ENCODE measurements at regions not wholly inside any gene's neighbourhood (a gene's known extent, or its start where the extent isn't known, plus 50 kb on each side); places are given as distances from the start of the nearest gene placed in this dataset.

GRCh38 chr10:52438119-52438518, 124.0 kb downstream of the DKK1 start:
- no peak for DNase-seq (ENCODE audit: low spot score in 2 of 2)
- Histone ChIP-seq H3K36me3 (no peaks in the 10 kb centered on the region), H3K27me3 (no peaks in the 10 kb centered on the region), H3K4me1 (no peaks in the 10 kb centered on the region), H3K27ac (no peak overlapping the region), H3K4me3 (no peak overlapping the region), H3K9me3 (no peaks in the 10 kb centered on the region)
- 86 to 89% methylated on average over 6 of the region's 6 CpGs for WGBS, 2 donors
- no peak for TF ChIP-seq CTCF (IDR thresholded peaks at IDR 0.05)
- TF ChIP-seq POLR2A (IDR thresholded peaks at IDR 0.05): no peak
- no peak for TF ChIP-seq EP300 (IDR thresholded peaks at IDR 0.05)

- Histone ChIP-seq H3K36me3 (no peaks in the 10 kb centered on the region), H3K27me3 (no peaks in the 10 kb centered on the region), H3K4me3 (no peak overlapping the region), H3K27ac (no peak overlapping the region), H3K9me3 (no peaks in the 10 kb centered on the region), H3K4me1 (no peaks in the 10 kb centered on the region)
- no peak for DNase-seq (ENCODE audit: low spot score in 2 of 2)
- WGBS, 2 donors: 59 to 60% methylated on average over 7 of the region's 7 CpGs
- TF ChIP-seq EP300 (IDR thresholded peaks at IDR 0.05): no peak
- TF ChIP-seq POLR2A (IDR thresholded peaks at IDR 0.05): no peak
- TF ChIP-seq CTCF (IDR thresholded peaks at IDR 0.05): no peak
Observed at GRCh38 chr10:52440612-52441285, 126.7 kb downstream of the DKK1 start.

GRCh38 chr10:52442576-52442975, 128.5 kb downstream of the DKK1 start:
- H3K27me3 ChIP-seq: no peaks in the 10 kb centered on the region
- no peaks in the 10 kb centered on the region for H3K36me3 ChIP-seq
- H3K4me1 ChIP-seq: no peaks in the 10 kb centered on the region
- H3K9me3 ChIP-seq: no peaks in the 10 kb centered on the region
- H3K27ac ChIP-seq: no peak overlapping the region
- DNase-seq (ENCODE audit: low spot score in 2 of 2): no peak
- H3K4me3 ChIP-seq: no peak overlapping the region
- TF ChIP-seq EP300 (IDR thresholded peaks at IDR 0.05) (no peak), CTCF (IDR thresholded peaks at IDR 0.05) (no peak), POLR2A (IDR thresholded peaks at IDR 0.05) (no peak)

- no peak for TF ChIP-seq POLR2A (IDR thresholded peaks at IDR 0.05)
- peak in 1 of 2 donors; percentile 66 for TF ChIP-seq EP300 (IDR thresholded peaks at IDR 0.05)
- no peaks in the 10 kb centered on the region for H3K36me3 ChIP-seq
- H3K27me3 ChIP-seq: no peaks in the 10 kb centered on the region
- H3K4me1 ChIP-seq: no peaks in the 10 kb centered on the region
- peak overlapping the region in 1 of 4 donors; percentile 29 for H3K27ac ChIP-seq
- WGBS, 2 donors: 13 to 27% methylated on average over 3 of the region's 3 CpGs
- no peak for DNase-seq (ENCODE audit: low spot score in 2 of 2)
- H3K9me3 ChIP-seq: no peaks in the 10 kb centered on the region
- H3K4me3 ChIP-seq: no peak overlapping the region
Observed at GRCh38 chr10:52443419-52444388, 129.6 kb downstream of the DKK1 start.

GRCh38 chr10:52446391-52446790, 132.3 kb downstream of the DKK1 start:
- no peak overlapping the region for H3K4me3 ChIP-seq
- H3K9me3 ChIP-seq: no peaks in the 10 kb centered on the region
- no peak overlapping the region for H3K27ac ChIP-seq
- H3K27me3 ChIP-seq: no peaks in the 10 kb centered on the region
- no peaks in the 10 kb centered on the region for H3K4me1 ChIP-seq
- no peak for DNase-seq (ENCODE audit: low spot score in 2 of 2)
- no peak for TF ChIP-seq EP300 (IDR thresholded peaks at IDR 0.05)
- TF ChIP-seq CTCF (IDR thresholded peaks at IDR 0.05): no peak
- TF ChIP-seq POLR2A (IDR thresholded peaks at IDR 0.05): no peak
- H3K36me3 ChIP-seq: no peaks in the 10 kb centered on the region
- WGBS, 2 donors: 58 to 59% methylated on average over 5 of the region's 5 CpGs
